ENCODE measurements at regions not wholly inside any gene's neighbourhood (a gene's known extent, or its start where the extent isn't known, plus 50 kb on each side); places are given as distances from the start of the nearest gene placed in this dataset.

GRCh38 chr2:14199040-14199439 is 433.5 kb upstream of the LRATD1 start:
- Mint-ChIP-seq H3K9me3 (ENCODE audit: unreplicated experiment) (no peaks in the 10 kb centered on the region), H3K36me3 (ENCODE audit: low read depth, unreplicated experiment) (no peaks in the 10 kb centered on the region), H3K4me3 (ENCODE audit: unreplicated experiment) (no peak overlapping the region), H3K27me3 (ENCODE audit: unreplicated experiment) (no peaks in the 10 kb centered on the region), H3K27ac (ENCODE audit: unreplicated experiment) (no peak overlapping the region), H3K4me1 (ENCODE audit: unreplicated experiment) (peaks cover 5% of the 10 kb centered on the region)
- TF ChIP-seq, protein P1, sequence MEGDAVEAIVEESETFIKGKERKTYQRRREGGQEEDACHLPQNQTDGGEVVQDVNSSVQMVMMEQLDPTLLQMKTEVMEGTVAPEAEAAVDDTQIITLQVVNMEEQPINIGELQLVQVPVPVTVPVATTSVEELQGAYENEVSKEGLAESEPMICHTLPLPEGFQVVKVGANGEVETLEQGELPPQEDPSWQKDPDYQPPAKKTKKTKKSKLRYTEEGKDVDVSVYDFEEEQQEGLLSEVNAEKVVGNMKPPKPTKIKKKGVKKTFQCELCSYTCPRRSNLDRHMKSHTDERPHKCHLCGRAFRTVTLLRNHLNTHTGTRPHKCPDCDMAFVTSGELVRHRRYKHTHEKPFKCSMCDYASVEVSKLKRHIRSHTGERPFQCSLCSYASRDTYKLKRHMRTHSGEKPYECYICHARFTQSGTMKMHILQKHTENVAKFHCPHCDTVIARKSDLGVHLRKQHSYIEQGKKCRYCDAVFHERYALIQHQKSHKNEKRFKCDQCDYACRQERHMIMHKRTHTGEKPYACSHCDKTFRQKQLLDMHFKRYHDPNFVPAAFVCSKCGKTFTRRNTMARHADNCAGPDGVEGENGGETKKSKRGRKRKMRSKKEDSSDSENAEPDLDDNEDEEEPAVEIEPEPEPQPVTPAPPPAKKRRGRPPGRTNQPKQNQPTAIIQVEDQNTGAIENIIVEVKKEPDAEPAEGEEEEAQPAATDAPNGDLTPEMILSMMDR (IDR thresholded peaks at IDR 0.05; ENCODE audit: unreplicated experiment): no peak
- DNase-seq (ENCODE audit: low spot score): no peak

- H3K36me3 Mint-ChIP-seq (ENCODE audit: low read depth, unreplicated experiment): no peaks in the 10 kb centered on the region
- no peaks in the 10 kb centered on the region for H3K27me3 Mint-ChIP-seq (ENCODE audit: unreplicated experiment)
- no peak overlapping the region for H3K4me3 Mint-ChIP-seq (ENCODE audit: unreplicated experiment)
- no peaks in the 10 kb centered on the region for H3K4me1 Mint-ChIP-seq (ENCODE audit: unreplicated experiment)
- DNase-seq (ENCODE audit: low spot score): no peak
- no peak overlapping the region for H3K27ac Mint-ChIP-seq (ENCODE audit: unreplicated experiment)
- H3K9me3 Mint-ChIP-seq (ENCODE audit: unreplicated experiment): no peaks in the 10 kb centered on the region
- TF ChIP-seq, protein P1 (IDR thresholded peaks at IDR 0.05; ENCODE audit: unreplicated experiment): no peak
These were observed 413.2 kb upstream of the LRATD1 start for GRCh38 chr2:14219306-14219705.

DNA sequence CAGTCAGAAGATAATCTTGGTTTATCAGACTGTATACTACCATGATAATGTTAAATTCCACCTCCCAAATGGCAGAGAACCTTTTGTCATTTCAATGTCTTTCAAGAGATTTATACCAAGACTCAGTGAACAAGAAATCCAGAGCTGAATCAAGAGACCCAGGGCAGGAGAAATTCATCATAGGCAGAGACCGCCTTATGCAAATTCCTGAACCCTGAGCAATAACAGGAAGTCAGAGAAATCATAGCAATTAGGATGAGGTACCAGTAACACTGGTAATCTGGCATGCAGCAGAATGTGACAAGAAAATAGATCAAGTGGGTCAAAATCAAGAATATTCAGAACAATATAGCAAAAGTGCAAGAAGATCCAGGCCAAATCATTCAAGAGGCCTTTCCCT is 412.4 kb upstream of the LRATD1 start:
- Mint-ChIP-seq H3K27me3 (ENCODE audit: unreplicated experiment) (no peaks in the 10 kb centered on the region), H3K4me3 (ENCODE audit: unreplicated experiment) (no peak overlapping the region), H3K36me3 (ENCODE audit: low read depth, unreplicated experiment) (no peaks in the 10 kb centered on the region), H3K27ac (ENCODE audit: unreplicated experiment) (no peak overlapping the region), H3K9me3 (ENCODE audit: unreplicated experiment) (no peaks in the 10 kb centered on the region), H3K4me1 (ENCODE audit: unreplicated experiment) (no peaks in the 10 kb centered on the region)
- TF ChIP-seq, protein P1 (IDR thresholded peaks at IDR 0.05; ENCODE audit: unreplicated experiment): no peak
- no peak for DNase-seq (ENCODE audit: low spot score)

GRCh38 chr2:14221466-14221865 is 411.1 kb upstream of the LRATD1 start:
- DNase-seq (ENCODE audit: low spot score): no peak
- H3K9me3 Mint-ChIP-seq (ENCODE audit: unreplicated experiment): no peaks in the 10 kb centered on the region
- TF ChIP-seq, protein P1 (IDR thresholded peaks at IDR 0.05; ENCODE audit: unreplicated experiment): no peak
- no peaks in the 10 kb centered on the region for H3K36me3 Mint-ChIP-seq (ENCODE audit: low read depth, unreplicated experiment)
- H3K4me1 Mint-ChIP-seq (ENCODE audit: unreplicated experiment): no peaks in the 10 kb centered on the region
- H3K27me3 Mint-ChIP-seq (ENCODE audit: unreplicated experiment): no peaks in the 10 kb centered on the region
- no peak overlapping the region for H3K4me3 Mint-ChIP-seq (ENCODE audit: unreplicated experiment)
- no peak overlapping the region for H3K27ac Mint-ChIP-seq (ENCODE audit: unreplicated experiment)

DNA sequence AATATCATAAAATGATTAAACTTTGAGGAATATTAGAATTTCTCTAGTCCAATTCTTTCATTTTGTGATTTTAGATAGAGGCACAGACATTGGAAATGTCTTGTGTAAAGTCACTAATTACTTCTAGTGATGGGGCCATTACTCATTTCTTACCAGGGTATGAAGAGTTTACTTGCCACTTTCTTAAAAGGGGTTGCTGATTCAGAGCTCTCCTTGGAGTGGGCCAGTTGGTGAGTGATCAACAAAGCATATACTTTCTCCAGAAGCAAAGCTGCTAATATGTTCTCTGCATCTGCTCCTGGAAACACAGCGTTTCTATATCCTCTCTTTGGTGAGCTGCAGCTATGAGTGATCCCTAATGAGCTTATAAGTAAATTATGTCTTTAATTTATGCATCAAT is 408.9 kb upstream of the LRATD1 start:
- no peaks in the 10 kb centered on the region for H3K4me1 Mint-ChIP-seq (ENCODE audit: unreplicated experiment)
- TF ChIP-seq, protein P1 (IDR thresholded peaks at IDR 0.05; ENCODE audit: unreplicated experiment): no peak
- no peaks in the 10 kb centered on the region for H3K9me3 Mint-ChIP-seq (ENCODE audit: unreplicated experiment)
- no peak for DNase-seq (ENCODE audit: low spot score)
- no peaks in the 10 kb centered on the region for H3K27me3 Mint-ChIP-seq (ENCODE audit: unreplicated experiment)
- no peaks in the 10 kb centered on the region for H3K36me3 Mint-ChIP-seq (ENCODE audit: low read depth, unreplicated experiment)
- no peak overlapping the region for H3K27ac Mint-ChIP-seq (ENCODE audit: unreplicated experiment)
- H3K4me3 Mint-ChIP-seq (ENCODE audit: unreplicated experiment): no peak overlapping the region
